Esophagus mucosa (tissue), 1 donor: ENCODE measurements at regions not wholly inside any gene's neighbourhood (a gene's known extent, or its start where the extent isn't known, plus 50 kb on each side); places are given as distances from the start of the nearest gene placed in this dataset.

Experiments used
- ATAC-seq: fragments of 200-7000 bp; cut with Tn5 transposase; one replicate; pipeline ENCODE4 v1.9.1; 2020
- donor health status: DM: yes; HTN: yes; CAD: no.

DNA sequence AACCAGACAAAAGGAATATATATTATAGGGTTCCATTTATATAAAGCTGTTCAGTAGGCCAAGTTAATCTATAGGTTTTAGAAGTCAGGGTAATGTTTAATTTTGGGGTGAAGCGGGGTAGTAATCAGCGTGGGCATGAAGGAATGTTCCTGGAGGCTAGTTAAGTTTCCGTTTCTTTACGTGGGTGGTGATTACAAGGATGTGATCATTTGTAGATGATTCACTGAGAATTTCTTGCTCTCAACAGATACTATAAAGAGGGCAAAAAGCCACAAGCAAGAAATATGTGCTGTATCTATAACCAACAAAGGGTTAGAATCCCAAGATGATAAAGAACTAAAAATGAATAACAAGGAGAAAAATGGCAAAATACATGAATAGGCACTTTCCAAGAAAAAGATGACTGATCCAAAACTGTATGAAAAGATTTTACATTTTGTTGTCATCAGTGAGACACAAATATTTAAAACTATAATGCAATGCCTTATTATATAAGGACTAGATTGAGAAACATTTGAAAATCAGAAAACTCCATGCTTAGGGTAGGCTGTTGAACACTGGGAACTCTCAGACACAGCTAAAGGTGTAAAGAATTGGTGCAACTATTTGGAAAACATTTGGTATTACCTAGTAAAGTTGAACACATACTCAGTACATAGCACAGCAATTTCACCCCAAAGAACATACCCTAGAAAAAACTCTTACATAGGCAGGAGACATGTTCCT, 224.3 kb upstream of the S1PR3 start:
- no peak for ATAC-seq

DNA sequence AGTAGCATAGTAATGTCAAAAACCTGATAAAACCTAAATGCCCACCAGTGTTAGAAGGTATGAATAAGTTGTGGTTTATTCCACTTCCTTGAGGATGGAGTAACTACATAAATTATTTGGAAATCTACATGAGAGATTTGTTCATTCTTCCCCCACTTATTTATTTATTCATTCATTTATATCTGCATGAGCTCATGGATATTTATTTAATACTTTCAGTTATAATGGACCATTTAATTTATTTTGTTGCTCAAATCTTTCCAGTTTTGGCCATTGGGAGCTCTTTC, 223.8 kb upstream of the S1PR3 start:
- ATAC-seq, result no peak

DNA sequence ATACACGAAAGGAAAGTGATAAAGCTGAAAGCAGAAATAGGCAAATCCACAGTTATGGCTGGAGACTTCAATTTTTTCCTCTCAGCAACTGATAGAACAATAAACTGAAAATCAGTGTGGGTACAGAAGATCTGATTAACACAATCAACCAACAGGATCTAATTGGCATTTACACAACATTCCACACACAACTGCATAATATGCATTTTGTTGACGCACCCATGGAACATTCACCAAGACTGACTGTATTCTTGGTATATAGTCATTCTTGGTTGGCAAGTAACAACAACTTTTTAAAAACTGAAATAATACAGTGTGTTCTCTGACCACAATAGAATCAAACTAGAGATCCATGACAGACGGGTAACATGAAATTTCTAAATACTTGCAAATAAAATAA, 218.7 kb upstream of the S1PR3 start:
- no peak for ATAC-seq

DNA sequence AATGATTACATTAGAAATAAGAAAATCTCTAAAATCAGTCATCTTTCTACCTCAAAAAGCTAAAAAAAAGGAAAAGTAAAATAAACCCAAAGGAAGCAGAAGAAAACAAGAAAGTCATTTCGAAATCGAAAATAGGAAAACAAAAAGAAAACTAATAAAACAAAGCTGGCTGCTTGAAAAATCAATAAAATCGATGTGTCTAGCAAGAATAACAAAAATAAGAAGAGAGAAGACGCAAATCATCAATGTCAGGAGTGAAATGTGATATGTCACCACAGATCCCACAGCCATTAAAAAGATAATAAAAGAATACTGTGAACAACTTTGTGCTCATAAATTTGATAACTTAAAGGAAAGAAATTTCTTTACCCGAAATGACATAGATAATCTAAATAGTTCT, 218.1 kb upstream of the S1PR3 start:
- no peak for ATAC-seq

DNA sequence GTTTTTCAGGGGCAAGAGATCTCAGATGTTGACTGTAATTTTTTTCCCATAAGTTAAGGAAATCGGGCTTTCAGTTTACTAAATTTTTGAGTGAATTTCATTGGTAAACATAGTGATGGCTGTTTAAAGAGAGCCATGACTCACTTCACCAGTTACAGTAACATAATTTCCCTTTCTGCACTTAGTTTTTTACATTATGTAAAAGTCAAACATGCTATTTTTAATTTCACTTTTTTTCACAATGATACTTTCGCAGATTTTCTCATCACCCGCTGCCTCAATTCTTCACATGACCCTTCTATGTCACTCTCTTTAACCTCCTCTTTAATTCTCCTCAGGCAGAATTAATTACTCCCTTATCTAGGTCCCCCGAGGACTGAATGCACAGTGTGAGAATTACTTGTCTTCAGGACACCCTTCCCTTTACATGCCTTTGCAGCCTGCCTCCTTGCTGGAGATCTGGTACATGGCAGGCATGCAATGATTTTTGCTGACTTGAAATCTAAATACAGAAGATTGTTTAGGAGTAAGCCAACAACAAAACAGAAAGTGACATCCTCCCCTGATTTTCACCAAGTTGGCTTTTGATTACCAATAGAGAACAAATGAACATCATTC, 217.5 kb upstream of the S1PR3 start:
- ATAC-seq, result no peak

DNA sequence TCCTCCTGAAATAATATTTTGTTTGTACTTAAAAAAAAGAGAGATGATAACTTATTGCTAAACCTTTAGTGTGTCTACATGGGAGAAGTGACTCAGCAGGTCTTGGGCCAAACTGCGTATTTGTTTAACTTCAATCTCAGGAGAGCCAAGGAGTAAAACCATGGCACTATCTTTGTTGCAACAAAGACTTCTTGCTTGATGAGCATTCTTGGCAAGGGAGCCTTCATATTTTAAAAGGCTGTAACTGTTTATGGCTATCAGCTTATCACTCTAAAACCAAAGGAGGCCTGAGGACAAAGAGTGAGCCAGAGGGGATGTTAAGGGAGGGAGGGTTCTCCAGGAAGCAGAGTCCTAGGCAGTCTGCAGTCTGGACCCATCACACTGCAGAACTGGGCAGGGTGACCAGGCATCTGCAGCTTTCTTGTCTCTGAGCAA, 216.2 kb upstream of the S1PR3 start:
- no peak for ATAC-seq

DNA sequence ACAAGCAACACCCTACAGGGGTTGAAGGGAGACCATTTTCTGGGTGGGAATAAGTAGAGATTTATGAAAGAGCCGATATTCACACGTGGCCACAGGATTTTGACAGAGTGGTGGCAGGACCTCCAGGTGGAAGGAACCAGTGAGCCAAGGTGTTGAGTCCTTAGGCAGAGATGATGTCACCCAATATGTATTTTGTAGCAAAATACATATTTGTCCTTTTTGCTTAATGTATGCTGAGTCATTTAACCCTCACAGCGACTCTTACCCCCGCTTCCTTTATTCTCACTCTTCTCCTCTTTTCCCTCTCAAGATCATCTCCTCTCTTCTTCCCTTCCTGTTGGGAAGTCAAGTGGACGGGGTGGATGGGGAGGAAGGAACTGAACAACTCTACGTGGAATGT, 215.7 kb upstream of the S1PR3 start:
- no peak for ATAC-seq

DNA sequence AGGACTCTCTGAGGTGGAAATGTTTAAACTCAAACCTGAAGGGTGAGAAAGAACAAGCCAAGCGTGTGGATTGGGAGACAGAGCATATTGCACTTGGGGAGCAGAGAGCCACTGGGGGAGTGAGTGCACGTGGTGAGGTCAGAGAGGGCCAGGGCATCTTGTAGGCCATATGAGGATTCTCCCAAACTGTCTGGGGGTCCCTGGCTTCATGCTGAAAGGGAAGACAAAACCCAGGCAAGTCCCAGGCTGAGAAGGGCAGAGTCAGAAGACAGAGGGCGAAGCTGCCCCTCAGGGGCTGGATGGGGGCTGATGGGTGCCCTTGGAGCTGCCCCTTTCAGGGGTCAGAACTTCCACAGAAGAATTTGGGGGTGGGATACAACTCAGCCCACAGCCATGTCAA, 215.3 kb upstream of the S1PR3 start:
- no peak for ATAC-seq

DNA sequence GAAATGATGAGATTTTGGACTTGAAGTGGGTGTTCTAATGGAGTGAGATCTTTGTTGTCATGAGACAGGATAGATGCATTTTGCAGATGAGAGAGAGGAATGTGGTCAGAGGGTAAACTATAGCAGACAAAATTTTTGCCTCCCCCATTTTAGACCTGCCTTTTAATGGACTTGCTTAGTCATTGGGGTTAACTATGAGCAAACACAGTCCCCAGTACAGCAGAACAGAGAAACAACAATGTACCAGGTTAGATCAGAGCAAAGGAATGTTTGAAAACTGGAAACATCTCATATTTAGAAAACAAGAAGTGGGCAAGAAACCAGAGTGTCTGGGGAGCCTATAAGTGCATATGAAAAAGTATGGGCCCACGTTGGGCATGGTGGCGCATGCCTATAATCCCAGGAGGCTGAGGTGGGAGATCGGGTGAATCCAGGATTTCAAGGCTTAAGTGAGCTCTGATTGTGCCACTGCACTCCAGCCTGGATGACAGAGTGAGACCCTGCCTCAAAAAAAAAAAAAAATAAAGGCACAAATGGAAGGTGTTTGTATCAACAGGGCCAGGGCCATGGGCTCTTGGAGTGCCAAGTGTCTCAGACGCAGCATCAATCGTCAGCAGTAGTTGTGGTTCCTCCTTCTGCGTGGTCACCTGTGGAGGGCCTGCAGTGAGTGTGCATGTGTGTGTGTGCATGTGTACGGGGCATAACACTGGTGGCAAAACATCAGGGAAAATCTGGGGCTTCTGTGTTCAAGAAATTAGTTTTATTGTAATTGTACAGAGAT, 214.4 kb upstream of the S1PR3 start:
- ATAC-seq, result no peak

DNA sequence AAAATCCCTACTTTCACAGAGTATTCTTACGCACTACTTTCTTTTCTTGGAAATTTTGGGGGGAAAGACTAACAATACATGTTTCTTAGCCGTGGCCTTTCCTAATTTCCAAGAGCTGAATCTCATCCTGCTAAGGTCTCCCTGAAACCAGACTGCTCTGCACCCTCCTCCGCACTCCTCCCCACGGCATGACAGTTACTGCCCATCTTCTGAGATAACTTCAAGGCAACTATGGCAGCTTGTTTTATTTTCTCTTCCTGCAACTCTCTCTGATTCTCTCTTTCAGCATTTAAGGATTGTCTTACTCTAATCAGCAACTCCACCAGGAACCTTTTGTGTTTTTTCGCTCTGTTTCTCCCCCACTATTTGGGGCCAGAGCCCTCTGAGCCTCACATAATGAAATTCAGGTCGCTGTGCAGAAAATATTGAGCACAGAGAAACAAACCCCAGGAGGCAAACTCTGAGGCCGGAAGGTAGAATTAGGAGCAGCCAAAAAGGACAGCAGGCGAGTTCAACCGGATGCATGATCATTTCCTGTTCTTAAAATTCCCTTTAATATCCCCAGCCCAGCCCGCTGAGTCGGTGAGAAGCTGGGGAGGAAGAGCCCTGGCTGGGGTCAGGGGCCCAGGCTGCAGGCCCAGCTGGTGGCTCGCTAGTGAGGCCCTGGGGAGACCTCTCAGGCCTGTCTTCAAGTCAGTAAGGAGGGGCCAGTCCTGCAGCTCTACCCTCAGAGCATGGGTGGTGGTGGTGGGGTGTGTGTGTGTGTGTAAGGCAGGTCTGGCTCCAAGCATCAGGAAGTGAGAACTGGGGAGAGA, 213.6 kb upstream of the S1PR3 start:
- ATAC-seq, result peak; percentile 42

DNA sequence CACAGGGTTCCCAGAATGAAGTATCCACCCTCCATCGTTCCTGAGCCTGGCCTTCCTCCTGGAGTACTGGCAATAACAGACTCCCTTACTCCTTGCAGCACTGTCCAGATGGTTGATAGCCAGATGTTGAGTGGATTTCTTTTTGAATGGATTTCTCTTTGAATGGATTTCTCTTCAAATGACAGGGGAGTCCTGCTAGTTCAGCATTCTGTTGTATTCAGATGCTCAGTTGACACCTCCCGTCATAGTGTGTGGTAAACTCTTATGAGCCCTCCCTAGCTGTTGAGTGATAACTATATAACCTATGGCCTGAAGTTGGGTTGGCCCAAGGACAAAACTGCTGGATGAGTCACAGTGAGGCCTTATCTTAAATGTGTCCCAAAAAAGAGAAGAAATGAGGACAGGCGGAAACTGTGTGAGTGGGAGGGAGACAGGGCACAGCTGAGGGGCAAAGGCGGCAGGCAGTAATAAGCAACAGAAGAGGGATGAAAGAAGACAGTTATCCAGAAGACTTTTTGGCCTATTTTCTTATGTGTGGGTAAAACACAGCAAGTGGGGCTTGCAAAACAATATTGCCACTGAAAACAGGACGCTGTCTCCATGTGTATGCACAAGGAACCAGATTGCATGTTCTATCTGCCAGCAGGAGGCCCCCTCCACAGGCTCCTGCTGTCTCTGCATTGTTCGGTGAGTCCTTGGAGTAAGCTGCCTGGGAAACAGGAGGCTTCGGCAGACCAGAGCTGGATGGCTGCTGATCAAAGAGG, 209.5 kb upstream of the S1PR3 start:
- ATAC-seq, result no peak

DNA sequence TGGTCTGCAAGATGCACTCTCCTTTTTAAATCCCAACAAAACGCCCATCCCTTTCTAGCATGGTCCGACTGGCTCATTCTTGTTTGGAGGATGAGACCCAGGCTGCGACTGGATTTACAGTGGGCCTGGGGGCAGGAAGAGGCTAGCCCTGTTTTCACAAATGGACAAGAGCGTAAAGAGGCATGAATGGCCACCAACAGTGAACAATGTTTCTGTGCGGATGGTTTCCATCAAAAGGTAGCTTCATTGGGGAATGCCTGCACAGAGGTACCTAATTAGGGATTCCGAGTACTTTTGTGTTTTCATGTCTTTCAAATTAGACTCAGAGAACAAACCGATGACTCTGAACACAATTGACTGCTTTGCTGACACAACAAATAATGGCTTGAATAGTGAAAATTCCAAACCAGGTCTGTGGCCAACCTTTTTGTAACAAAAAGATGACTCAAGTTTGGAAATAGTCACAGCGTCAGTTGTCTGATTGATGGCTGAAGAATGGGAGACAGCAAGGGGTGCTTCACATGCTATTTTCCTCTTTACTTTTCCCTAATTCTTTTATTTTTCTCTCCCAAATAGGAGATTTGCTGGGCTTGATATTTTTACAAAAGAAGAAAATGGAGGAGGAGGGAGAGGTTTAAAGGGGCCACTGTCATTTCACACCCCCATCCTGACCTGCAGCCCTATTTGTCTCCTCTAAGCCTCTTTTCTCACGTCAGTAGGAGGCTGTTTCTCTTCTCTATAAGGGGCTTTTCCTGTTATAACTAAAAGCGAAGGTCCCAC, 208.1 kb upstream of the S1PR3 start:
- ATAC-seq, result no peak

DNA sequence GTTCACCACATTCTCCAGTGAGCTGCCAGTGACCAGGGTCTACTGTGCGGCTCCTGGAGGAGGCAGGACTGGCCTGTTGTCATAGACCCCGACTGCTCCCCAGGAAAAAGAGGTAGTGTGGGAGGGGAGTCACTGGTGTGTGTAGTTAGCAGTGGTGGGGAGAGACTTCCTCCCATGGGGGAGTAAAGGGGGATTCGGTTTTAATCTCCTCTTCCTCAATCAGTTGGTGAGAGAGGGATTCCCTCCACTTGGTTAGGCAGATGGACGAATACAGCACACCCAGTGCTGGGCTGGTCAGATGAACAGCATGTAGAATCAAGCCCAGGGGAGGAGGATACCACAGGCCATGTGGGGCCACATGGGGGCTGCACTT, 207.6 kb upstream of the S1PR3 start:
- no peak for ATAC-seq

DNA sequence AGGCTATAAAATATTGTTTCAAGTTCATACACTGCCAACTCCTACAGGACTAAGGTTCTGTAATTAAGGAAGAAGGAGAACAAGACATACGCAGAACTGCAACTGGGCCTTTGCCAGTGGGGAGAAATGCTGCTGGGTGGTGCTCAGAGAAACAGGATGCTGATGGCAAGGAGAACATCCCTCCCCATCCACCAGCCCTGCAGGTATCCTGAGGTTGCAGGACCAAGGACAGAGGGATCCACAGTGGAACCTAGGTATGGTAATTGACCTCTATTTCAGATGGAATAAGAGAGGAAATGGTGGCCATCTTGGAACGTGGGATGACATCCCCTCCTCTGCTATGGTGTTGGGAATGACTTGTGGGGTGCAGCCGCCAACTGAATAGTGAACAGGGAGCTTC, 206.3 kb upstream of the S1PR3 start:
- ATAC-seq, result no peak

DNA sequence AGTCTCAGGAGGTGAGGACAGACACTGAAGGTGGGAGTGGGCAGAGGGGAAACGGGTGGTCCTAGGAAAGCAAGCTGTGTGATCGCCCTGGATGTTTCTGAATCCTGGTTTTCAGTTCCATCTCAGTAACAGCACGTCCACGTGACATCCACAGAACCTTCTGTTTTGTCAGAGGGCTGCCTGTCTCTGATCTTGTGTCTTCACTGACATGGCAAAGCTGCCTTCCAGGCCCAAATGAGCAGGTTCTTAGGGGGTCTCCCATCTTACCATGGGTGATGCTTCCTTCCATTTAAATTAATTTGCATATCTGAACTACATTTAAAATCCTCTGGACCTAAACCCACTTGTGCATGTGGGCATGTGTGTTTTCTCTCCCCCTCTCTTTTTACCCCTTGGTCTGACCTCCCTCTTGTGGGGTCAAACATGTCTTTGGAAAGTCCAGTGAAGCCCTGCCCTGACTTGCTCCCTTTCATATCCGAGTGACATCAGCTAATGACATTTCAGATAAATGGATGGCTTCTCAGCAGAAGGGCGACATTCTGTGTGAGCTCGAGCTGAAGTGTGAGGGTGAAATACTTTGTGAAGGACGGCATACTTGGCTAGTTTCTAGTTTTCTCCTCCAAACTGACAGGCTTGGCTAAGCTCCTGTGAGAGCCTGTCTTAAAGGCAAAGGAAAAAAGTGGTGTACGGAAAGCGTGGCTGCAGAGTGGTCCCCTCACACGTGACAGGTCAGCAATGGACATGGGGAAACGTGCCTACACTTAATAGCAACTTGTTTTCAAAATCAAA, 204.8 kb upstream of the S1PR3 start:
- no peak for ATAC-seq

DNA sequence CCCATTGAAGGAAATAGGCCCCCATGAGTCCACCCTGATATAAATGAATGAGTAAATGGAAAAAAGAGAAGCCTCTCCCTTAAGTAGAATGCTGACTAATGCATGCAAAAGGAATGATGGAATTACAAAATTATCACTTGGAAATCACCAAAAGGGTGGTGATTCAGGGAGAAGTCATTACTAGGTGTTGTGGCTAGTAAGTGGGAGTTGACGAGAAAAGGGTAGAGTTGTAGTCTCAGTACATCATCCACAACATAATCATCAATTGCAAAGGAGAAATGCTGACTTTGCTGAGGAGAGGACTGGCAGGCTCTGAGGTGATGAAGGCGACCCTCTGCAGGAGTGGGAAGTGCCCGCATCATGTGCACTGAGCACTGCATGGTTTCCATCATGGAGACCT, 201.5 kb upstream of the S1PR3 start:
- ATAC-seq, result no peak

DNA sequence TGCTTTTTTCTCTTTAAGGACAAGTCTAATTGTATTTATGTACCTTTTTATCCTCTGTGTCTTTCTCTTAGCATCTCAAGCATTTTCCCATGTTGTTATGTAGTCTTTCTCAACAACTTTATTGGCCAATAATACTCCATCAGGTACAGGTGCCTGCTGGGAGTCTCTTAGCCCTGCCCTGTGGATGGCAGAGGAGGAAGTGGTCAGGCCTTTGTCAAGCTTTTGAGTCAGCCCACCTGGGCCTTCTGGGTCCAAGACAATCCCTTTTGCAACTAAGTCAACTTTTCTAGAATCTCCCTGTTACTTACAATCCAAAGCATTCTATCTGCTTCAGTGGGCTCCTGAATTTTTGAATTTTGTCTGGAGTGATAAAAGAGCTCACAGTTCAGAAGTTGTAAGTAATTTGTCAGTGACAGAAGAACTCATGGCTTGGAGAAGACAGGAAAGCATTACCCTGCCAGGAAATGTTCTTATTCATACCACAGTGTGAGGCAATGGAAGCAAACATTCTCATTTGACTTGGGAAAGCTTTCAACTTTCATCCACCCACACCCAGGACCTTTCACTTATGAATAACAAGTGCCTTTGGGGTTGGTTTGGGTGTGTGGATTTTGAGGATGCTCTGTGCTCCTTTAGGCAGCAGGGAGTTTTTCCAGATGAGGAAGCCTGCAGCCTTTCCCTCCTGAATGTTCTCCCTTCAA, 200.0 kb upstream of the S1PR3 start:
- peak; percentile 42 for ATAC-seq

DNA sequence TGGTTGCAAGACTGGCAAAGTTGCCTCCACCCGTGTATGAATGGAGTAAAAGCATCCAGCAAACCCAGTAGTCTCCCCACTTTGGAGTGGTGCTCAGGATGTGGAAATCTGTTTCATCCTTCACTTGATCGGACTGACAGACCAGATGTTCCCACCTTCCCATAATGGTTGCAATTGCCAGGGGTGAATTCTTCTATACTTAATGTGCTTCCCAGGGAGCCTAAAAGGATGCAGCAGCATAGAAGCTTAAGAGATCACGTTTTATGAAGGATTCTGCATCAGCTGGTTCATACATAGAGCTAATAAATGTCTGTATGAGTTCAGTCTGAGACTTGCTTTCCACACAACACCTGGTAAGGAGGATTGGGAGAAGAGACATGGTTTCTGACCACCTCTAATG, 198.8 kb upstream of the S1PR3 start:
- no peak for ATAC-seq

DNA sequence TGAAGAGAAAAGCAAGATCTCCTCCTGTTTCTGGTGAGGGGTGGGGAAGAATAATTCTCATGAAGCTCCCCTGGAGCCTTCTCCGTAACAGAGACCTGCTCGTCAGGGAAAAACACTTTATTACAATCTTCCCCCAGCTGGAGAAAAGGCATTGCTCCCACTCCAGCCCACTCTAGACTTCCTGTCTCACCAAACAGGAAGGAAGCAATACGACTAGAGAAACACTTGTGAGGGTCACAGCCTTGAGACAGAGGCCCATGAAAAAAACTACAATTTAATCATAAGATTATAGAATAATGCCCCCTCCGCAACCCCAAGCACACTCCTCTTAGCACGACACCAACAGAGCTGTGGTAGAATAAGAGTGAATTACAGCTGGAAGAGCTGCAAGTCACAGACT, 197.2 kb upstream of the S1PR3 start:
- ATAC-seq, result no peak

DNA sequence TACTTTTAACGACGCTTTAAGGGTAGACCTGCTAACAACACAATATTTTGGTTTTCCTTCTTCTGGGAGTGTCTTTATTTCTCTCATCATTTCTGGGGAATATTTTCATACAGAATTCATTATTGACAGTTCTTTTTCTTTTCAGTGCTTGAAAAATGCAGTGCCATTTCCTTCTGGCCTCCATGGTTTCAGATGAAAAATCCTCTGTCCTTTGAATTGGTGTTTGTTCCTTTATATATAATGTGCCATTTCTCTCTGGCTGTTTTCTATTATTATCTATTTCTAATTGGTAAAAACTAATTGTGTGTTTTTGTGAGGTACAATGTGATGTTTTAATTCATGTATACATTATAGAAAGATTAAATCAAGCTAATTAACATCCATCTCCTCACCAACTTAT, 194.3 kb upstream of the S1PR3 start:
- no peak for ATAC-seq
